Natural killer cell (primary cell): ENCODE measurements at regions not wholly inside any gene's neighbourhood (a gene's known extent, or its start where the extent isn't known, plus 50 kb on each side); places are given as distances from the start of the nearest gene placed in this dataset.
"Not testable (repeated sequence)": the region's sequence is repeated elsewhere in the genome, so short reads cannot be mapped to it uniquely, and the experiment has no call there.

Experiments
- ATAC-seq, 3 donors: fragments of 150-1000 bp in 2 of 3; fragments of 200-7000 bp in 1 of 3; cut with Tn5 transposase; 1 replicate in 1 of 3; 2 replicates in 2 of 3; pipeline ENCODE4 v1.10.0; 2021; ENCODE audit warnings: mild to moderate bottlenecking in 2 of 3, moderate library complexity in 2 of 3
- DNase-seq, 2 donors: peaks; one replicate each; pipeline versions ENCODE4 v3.0.0 to v3.0.0-alpha.2; 2013 to 2021; ENCODE audit warnings: mixed read lengths in 1 of 2
- H3K27ac ChIP-seq: one replicate; pipeline ENCODE4 v1.5.1; 2013; ENCODE audit warnings: mild to moderate bottlenecking, low read length
- H3K27me3 ChIP-seq: one replicate; pipeline ENCODE4 v1.6.1; 2013; ENCODE audit warnings: low read length; ENCODE audit not compliant: control insufficient read depth, insufficient read depth
- H3K36me3 ChIP-seq: one replicate; pipeline ENCODE4 v1.6.1; 2013; ENCODE audit warnings: low read length; ENCODE audit not compliant: control insufficient read depth, insufficient read depth
- H3K4me1 ChIP-seq: one replicate; pipeline ENCODE4 v1.6.1; 2013; ENCODE audit warnings: low read length; ENCODE audit not compliant: control insufficient read depth, insufficient read depth
- H3K4me3 ChIP-seq: one replicate; pipeline ENCODE4 v1.5.1; 2013; ENCODE audit warnings: low read length
- H3K9me3 ChIP-seq: one replicate; pipeline ENCODE4 v1.6.1; 2013; ENCODE audit warnings: low read length; ENCODE audit not compliant: control insufficient read depth, insufficient read depth
- H3K27ac Mint-ChIP-seq, 2 donors: one replicate each; pipeline ENCODE4 v1.8.0; 2022; ENCODE audit warnings: mild to moderate bottlenecking in 2 of 2, mixed read lengths in 2 of 2, moderate library complexity in 1 of 2
- H3K27me3 Mint-ChIP-seq, 2 donors: one replicate each; pipeline ENCODE4 v1.8.0; 2022; ENCODE audit warnings: low read depth in 2 of 2, mixed read lengths in 2 of 2
- H3K36me3 Mint-ChIP-seq: one replicate; pipeline ENCODE4 v1.8.0; 2022; ENCODE audit warnings: mixed read lengths
- H3K4me1 Mint-ChIP-seq, 2 donors: one replicate each; pipeline ENCODE4 v1.8.0; 2022; ENCODE audit warnings: mixed read lengths in 2 of 2
- H3K4me3 Mint-ChIP-seq: one replicate; pipeline ENCODE4 v1.8.0; 2022; ENCODE audit warnings: mild to moderate bottlenecking, moderate library complexity, mixed read lengths
- H3K9me3 Mint-ChIP-seq, 2 donors: one replicate each; pipeline ENCODE4 v1.8.0; 2022; ENCODE audit warnings: mixed read lengths in 2 of 2
- WGBS: methylation state at CpG from one replicate; pipeline ENCODE4 v1.1.7; 2013; ENCODE audit warnings: missing lambda C conversion rate; ENCODE audit not compliant: insufficient coverage; 5-methylcytosine and 5-hydroxymethylcytosine counted together
- intact Hi-C: fragments of 100-400 bp; cut with micrococcal nuclease; formaldehyde crosslinking; loops from one replicate; pipeline ENCODE4 v1.14.2; 2022
- TF ChIP-seq, protein P1 (sequence below): fragments of 200-600 bp; IDR thresholded peaks from one replicate; pipeline ENCODE4 v1.8.0; 2022; ENCODE audit warnings: antibody characterized with exemption

DNA sequence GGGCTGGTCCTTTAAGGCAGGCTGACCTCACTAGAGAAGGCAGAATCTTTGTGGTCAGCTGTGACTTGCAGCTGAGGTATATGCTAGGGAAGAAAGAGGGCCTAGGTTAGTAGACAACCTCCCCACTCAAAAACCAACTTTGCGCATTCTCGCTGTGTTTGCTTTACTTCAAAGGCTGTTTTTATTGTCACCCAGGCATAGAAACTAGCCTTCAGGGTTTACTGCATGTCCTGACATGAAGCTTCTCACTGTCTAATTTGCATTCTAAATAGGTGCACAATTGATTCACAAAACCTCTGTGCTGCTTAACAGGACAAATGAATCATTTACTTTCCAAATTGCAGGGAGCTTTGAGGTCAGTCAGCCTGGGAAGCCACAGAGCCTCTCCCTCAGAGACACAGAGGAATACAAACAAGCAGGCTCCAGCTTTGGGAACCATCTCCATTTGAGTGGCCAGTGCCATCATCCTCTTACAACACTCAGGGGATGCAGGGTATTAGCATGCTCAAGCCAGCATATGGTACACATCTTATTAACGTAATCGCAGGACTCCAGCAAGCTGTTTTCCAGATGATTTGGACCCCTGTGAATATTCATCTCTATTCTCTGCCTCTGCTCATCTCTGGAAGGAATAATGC, 596.4 kb upstream of the GHITM start:
- Histone ChIP-seq H3K27me3 (no peaks in the 10 kb centered on the region), H3K27ac (no peak overlapping the region), H3K9me3 (no peaks in the 10 kb centered on the region), H3K4me3 (no peak overlapping the region), H3K4me1 (no peaks in the 10 kb centered on the region), H3K36me3 (no peaks in the 10 kb centered on the region)
- H3K4me3 Mint-ChIP-seq = no peak overlapping the region
- DNase-seq = no peak
- peaks cover 5 to 14% of the 10 kb centered on the region in 2 donors for H3K9me3 Mint-ChIP-seq
- H3K4me1 Mint-ChIP-seq = no peaks in the 10 kb centered on the region
- TF ChIP-seq, protein P1, sequence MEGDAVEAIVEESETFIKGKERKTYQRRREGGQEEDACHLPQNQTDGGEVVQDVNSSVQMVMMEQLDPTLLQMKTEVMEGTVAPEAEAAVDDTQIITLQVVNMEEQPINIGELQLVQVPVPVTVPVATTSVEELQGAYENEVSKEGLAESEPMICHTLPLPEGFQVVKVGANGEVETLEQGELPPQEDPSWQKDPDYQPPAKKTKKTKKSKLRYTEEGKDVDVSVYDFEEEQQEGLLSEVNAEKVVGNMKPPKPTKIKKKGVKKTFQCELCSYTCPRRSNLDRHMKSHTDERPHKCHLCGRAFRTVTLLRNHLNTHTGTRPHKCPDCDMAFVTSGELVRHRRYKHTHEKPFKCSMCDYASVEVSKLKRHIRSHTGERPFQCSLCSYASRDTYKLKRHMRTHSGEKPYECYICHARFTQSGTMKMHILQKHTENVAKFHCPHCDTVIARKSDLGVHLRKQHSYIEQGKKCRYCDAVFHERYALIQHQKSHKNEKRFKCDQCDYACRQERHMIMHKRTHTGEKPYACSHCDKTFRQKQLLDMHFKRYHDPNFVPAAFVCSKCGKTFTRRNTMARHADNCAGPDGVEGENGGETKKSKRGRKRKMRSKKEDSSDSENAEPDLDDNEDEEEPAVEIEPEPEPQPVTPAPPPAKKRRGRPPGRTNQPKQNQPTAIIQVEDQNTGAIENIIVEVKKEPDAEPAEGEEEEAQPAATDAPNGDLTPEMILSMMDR = no peak
- H3K36me3 Mint-ChIP-seq = no peaks in the 10 kb centered on the region
- WGBS = 85% methylated on average over 4 of the region's 4 CpGs
- H3K27me3 Mint-ChIP-seq = no peaks in the 10 kb centered on the region
- H3K27ac Mint-ChIP-seq = no peak overlapping the region
- intact Hi-C loops = no loop called here
- no peak for ATAC-seq

DNA sequence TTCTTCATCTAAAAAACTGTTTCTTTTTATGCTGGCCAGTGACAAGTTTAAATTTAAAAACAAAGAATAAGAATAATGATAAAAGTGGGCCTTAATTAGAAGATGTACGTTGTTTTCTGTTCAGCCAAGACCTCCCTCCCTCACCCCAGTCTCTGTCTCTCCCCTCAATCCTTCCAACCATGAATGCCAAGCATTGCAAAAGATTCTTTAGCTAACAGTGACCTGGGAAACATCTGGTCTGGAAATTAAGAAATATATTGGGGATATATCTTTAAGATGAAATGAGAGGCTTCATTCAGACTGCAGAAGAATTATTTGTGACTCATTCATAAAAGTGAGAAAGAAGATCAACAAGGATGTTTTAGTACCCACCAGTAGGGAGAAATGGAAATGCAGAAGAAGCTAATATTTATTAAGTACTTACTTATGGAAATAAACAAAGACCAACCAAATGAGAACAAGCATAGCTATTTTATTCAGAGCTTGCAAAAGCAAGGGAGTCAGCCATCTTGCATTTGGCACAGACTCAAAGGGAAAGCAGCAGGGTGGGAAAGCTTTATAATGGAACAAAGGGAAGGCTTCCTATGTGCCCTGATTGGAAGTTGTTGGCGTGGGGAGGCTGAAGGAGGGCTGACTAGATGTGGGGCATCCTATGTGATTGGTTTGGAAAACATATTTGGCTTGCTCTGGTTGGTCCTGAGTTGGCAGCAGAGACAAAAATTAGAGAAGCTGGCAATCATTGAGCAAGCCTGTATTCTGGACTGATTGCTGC, 595.4 kb upstream of the GHITM start:
- H3K27me3 ChIP-seq = no peaks in the 10 kb centered on the region
- peaks cover 10 to 16% of the 10 kb centered on the region in 2 donors for H3K9me3 Mint-ChIP-seq
- H3K27me3 Mint-ChIP-seq = no peaks in the 10 kb centered on the region
- H3K9me3 ChIP-seq = no peaks in the 10 kb centered on the region
- TF ChIP-seq, protein P1 = no peak
- no peaks in the 10 kb centered on the region for H3K36me3 ChIP-seq
- H3K4me3 ChIP-seq = no peak overlapping the region
- H3K27ac ChIP-seq = no peak overlapping the region
- no peak overlapping the region for H3K27ac Mint-ChIP-seq
- no peak for DNase-seq
- H3K4me3 Mint-ChIP-seq = no peak overlapping the region
- no peaks in the 10 kb centered on the region for H3K36me3 Mint-ChIP-seq
- H3K4me1 ChIP-seq = no peaks in the 10 kb centered on the region
- intact Hi-C loops = no loop called here
- ATAC-seq = no peak
- WGBS = 59% methylated on average over 1 of the region's 2 CpGs
- no peaks in the 10 kb centered on the region for H3K4me1 Mint-ChIP-seq

DNA sequence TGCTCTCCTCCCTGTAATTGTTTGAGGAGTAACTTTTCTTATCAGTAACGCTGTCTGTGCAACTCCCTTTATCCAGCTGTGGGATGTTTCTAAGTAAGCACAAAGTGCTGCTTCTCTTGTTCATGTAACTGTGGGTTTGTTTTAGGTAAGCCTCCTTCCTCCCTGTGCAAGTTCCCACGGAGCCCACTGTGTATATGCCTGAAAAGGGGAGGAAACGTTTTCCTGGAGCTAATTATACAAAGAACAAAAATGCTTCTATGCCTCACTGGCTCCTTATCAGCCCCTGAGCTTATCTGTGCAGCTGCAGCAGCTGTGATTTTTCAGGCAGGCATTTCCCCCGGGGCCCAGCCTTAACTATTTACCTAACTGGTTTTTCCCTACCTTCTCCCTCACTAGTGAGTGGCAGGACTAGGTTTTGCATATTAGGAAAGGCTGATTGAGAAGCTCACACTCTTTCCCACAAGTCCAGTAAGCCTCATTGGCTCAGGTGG, 593.4 kb upstream of the GHITM start:
- DNase-seq = no peak
- Histone ChIP-seq H3K36me3 (no peaks in the 10 kb centered on the region), H3K4me1 (no peaks in the 10 kb centered on the region), H3K4me3 (no peak overlapping the region), H3K9me3 (no peaks in the 10 kb centered on the region), H3K27ac (no peak overlapping the region), H3K27me3 (no peaks in the 10 kb centered on the region)
- intact Hi-C loops = no loop called here
- Mint-ChIP-seq H3K27me3 (no peaks in the 10 kb centered on the region), H3K9me3 (peaks cover 10% of the 10 kb centered on the region in 2 donors), H3K36me3 (no peaks in the 10 kb centered on the region), H3K4me1 (no peaks in the 10 kb centered on the region), H3K4me3 (no peak overlapping the region), H3K27ac (no peak overlapping the region)
- 5% methylated on average over 3 of the region's 4 CpGs for WGBS
- TF ChIP-seq, protein P1 = no peak
- no peak for ATAC-seq

DNA sequence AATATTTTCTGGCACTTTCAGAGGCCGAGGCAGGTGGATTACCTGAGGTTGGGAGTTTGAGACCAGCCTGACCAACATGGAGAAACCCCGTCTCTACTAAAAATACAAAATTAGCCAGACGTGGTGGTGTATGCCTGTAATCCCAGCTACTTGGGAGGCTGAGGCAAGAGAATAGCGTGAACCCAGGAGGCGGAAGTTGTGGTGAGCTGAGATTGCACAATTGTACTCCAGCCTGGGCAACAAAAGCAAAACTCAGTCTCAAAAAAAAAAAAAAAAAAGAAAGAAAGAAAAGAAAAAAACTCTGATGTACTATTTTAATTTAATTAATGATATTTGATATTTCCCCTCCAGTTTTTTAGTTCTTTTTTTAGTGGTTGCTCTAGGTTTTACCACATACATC, 588.1 kb upstream of the GHITM start:
- intact Hi-C loops, H3K36me3 ChIP-seq, H3K4me1 ChIP-seq, H3K4me3 ChIP-seq, DNase-seq, H3K4me1 Mint-ChIP-seq, H3K27me3 Mint-ChIP-seq, H3K4me3 Mint-ChIP-seq, H3K36me3 Mint-ChIP-seq, ATAC-seq, H3K27ac ChIP-seq, H3K27ac Mint-ChIP-seq, H3K27me3 ChIP-seq, H3K9me3 ChIP-seq: not testable (repeated sequence)
- 85% methylated on average over 3 of the region's 5 CpGs for WGBS
- peaks cover 11 to 20% of the 10 kb centered on the region in 2 donors for H3K9me3 Mint-ChIP-seq
